ENCODE measurements at regions not wholly inside any gene's neighbourhood (a gene's known extent, or its start where the extent isn't known, plus 50 kb on each side); places are given as distances from the start of the nearest gene placed in this dataset.

GRCh38 chr12:115160271-115161128, 476.5 kb upstream of the TBX3 start:
- Mint-ChIP-seq H3K27ac (no peak overlapping the region), H3K9me3 (no peaks in the 10 kb centered on the region), H3K36me3 (ENCODE audit: low read depth) (no peaks in the 10 kb centered on the region), H3K27me3 (ENCODE audit: low read depth) (no peaks in the 10 kb centered on the region), H3K4me3 (no peak overlapping the region), H3K4me1 (peaks cover 25% of the 10 kb centered on the region)
- TF ChIP-seq CTCF (IDR thresholded peaks at IDR 0.05; ENCODE audit: unreplicated experiment in 3 of 3), result no peak

DNA sequence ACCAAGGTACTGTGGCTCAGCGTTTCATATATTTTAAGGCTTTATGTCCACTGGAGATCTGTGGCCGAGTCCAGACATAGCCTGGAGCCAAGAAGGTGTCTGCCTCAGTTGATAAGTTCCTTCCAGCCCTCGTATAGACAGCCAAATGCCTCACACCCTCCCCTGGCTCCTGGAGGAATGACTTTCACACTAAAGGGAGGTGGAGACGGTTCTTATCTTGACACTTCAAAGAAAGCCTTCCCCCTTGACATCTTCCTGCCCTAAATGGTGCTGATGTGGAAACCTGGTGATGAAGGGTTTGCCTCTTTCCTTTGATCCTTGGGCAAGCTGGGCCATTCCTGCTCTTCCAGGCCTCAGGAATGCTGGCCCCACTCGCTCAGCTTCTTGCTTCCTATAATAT, 474.8 kb upstream of the TBX3 start:
- Mint-ChIP-seq H3K4me3 (no peak overlapping the region), H3K27ac (peak overlapping the region in 2 of 3 experiments; percentile 41 to 63), H3K4me1 (peaks cover 25% of the 10 kb centered on the region), H3K27me3 (ENCODE audit: low read depth) (no peaks in the 10 kb centered on the region), H3K9me3 (no peaks in the 10 kb centered on the region), H3K36me3 (ENCODE audit: low read depth) (no peaks in the 10 kb centered on the region)
- no peak for TF ChIP-seq CTCF (IDR thresholded peaks at IDR 0.05; ENCODE audit: unreplicated experiment in 3 of 3)

GRCh38 chr12:115155665-115156645, 472.0 kb upstream of the TBX3 start:
- no peak for TF ChIP-seq CTCF (IDR thresholded peaks at IDR 0.05; ENCODE audit: unreplicated experiment in 3 of 3)
- H3K27ac Mint-ChIP-seq, result no peak overlapping the region
- no peaks in the 10 kb centered on the region for H3K36me3 Mint-ChIP-seq (ENCODE audit: low read depth)
- H3K4me1 Mint-ChIP-seq, result peaks cover 25% of the 10 kb centered on the region
- H3K9me3 Mint-ChIP-seq, result no peaks in the 10 kb centered on the region
- no peaks in the 10 kb centered on the region for H3K27me3 Mint-ChIP-seq (ENCODE audit: low read depth)
- no peak overlapping the region for H3K4me3 Mint-ChIP-seq

DNA sequence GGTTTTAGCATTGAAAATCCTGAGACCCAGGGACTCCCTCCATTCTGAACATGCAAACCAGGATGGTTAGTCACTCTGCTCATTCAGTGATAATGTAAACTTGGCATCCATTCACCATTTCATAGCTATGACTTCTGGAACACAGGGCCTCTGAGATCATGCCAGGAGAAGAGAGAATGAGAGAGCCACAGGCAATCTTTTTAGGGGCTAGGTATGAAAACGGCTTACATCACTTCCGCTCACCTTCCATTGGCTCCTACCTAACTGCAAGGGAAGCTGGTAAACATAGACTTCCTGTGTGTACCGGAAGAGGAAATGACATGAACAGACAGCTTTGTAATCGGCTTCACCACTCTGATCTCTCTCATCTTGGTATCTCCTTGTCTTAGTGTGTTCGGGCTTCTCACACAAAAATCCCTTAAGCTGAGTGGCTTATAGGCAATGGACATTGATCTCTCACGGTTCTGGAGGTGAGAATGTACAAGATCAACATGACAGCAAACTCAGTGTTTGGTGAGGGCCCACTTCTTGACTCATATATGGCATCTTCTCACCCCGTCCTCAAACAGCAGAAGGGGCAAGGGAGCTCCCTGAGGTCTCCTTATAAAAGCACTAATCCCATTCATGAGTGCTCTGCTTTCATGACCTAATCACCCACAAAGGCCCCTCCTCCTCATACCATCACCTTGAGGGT, 465.9 kb upstream of the TBX3 start:
- no peaks in the 10 kb centered on the region for H3K4me1 Mint-ChIP-seq
- H3K36me3 Mint-ChIP-seq (ENCODE audit: low read depth), result no peaks in the 10 kb centered on the region
- no peaks in the 10 kb centered on the region for H3K27me3 Mint-ChIP-seq (ENCODE audit: low read depth)
- no peak overlapping the region for H3K27ac Mint-ChIP-seq
- peaks cover 6% of the 10 kb centered on the region for H3K9me3 Mint-ChIP-seq
- H3K4me3 Mint-ChIP-seq, result no peak overlapping the region
- no peak for TF ChIP-seq CTCF (IDR thresholded peaks at IDR 0.05; ENCODE audit: unreplicated experiment in 3 of 3)

GRCh38 chr12:115149279-115149678, 465.3 kb upstream of the TBX3 start:
- Mint-ChIP-seq H3K27ac (no peak overlapping the region), H3K4me3 (no peak overlapping the region), H3K4me1 (no peaks in the 10 kb centered on the region), H3K9me3 (peaks cover 10% of the 10 kb centered on the region), H3K36me3 (ENCODE audit: low read depth) (no peaks in the 10 kb centered on the region), H3K27me3 (ENCODE audit: low read depth) (peaks cover 4% of the 10 kb centered on the region)
- no peak for TF ChIP-seq CTCF (IDR thresholded peaks at IDR 0.05; ENCODE audit: unreplicated experiment in 3 of 3)
